Renal cortex interstitium (tissue), 11 donors: ENCODE measurements at regions not wholly inside any gene's neighbourhood (a gene's known extent, or its start where the extent isn't known, plus 50 kb on each side); places are given as distances from the start of the nearest gene placed in this dataset.

Experiments used
- DNase-seq, 11 donors: peaks; one replicate each; pipeline ENCODE4 v3.0.0-alpha.2; 2013; ENCODE audit warnings: low read depth in 9 of 11, low spot score in 4 of 11; ENCODE audit errors: extremely low read depth in 1 of 11

DNA sequence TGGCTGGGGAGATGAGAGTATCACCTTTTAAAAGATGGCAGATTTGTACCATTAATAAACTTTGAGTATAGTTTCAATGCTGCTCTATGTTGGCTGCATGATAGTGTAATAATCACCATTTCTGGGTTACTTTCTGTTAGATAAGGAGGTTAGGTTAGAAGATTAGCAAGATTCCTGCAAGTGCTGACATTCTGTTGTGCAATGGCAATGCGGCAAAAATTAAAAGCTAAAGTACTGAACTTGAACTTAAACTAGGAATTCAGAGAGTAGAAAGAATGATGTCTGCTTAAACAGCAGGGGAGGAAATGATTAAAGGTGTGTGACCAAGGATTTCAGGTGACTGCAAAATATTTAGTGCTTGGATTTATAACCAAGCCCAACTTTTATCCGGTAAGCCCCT, 399.8 kb upstream of the MON1B start:
- DNase-seq, result no peak

DNA sequence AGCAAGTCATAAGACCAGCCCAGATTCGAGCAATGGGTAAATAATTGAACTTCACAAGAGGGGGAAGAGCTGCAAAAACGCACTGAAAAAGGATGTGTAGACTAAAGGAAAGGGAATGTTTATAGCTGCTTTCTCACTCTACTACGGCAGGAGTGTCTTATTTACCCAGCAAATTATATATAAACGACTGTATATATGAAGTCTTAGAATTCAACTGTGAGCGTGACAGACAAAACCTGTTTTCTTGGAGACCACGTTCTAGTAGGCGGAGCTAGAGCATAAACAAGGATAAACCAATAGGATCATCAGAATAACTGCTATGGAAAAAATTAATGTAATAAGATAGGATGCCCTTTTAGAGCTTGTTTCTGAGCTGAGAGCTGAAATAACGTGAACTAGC, 394.6 kb upstream of the MON1B start:
- no peak for DNase-seq

DNA sequence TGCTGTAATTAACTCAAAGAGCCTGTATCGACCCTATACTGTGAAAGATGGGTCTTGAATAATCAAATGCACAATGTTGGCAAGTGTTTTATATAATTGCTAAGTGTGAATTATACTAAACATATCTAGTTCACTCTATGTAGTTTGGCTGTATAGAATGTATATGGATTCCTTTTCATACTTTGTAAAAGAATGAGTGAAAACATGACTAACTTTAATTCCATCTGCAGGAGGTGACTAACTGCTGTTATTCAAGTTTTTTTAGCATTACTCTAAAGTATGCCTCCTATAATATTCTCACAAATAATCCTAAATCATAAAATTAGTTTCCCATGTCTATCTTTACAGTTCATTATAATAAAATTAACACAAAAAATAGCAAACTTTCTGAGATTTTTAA, 394.0 kb upstream of the MON1B start:
- DNase-seq, result no peak

DNA sequence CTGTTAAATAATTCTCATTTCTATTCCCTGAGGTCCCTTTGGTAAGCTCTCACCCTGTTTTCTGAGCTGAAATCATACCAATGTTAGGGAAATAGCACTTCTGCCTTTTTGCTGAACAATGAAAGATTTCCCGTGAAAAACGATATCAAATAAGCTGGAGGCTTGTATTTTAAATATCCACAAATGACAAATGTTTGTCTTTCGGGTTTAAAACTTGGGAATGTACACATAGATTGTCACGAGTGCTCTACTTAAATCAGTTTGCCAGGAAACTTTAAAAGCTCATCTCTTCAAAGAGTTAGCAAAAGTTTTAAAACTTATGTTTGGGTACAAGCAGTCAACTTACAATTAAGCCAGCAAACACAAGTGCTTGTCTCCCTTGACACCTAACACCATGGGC, 393.5 kb upstream of the MON1B start:
- no peak for DNase-seq

DNA sequence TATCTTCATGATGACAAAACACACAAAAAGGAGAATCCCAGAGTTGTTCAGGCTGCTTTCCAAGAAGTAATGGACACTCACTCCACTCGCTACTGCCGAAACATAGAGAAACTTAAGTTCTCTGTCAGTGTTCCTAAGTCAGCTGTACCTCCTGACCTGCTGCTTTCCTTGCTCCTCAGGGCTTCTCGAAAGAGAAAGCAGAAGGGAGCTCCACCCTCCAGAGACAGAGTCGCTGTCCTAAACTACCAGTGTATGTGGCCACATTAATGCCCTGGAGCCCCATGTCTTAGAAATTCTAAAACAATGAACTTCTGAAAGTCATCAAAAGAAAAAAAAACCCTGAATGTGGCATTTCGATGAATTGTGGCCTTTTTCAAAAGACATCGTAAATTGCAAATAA, 390.8 kb upstream of the MON1B start:
- no peak for DNase-seq

DNA sequence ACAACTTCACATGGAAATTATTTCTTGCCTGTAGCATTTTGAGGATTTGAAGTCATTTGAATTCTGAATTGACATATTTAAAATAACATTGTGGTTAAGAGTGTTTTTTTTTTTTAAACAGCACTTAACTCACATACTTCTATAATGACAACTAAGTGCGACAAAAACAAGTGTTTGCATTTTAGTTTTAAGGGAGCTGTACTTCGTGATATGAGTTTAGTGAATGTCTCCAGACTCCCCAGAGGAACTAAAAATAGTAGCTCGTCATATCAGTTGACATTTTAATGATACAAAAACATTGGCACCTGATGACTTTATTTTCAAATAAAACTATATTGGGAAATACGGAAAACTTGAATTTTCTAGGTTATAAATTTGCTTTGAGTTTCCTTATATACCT, 389.6 kb upstream of the MON1B start:
- no peak for DNase-seq

DNA sequence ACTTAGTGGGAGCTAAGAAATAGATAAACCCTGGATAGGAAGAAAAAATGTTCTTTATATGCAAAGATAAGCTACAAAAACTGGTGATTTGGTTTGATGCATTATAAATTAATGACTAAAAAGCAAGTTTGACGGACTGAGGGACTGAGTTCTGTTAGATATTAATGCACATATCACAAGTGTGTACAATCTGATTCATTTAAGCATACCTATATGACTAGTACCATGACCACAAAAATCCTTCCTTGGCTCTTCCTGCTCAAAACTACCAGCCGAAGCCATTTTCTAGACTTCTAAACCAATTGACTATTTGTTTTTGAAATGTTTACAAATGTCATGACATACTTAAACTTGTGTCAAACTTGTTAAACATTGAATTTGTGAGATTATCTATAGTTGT, 374.5 kb upstream of the MON1B start:
- DNase-seq, result no peak

DNA sequence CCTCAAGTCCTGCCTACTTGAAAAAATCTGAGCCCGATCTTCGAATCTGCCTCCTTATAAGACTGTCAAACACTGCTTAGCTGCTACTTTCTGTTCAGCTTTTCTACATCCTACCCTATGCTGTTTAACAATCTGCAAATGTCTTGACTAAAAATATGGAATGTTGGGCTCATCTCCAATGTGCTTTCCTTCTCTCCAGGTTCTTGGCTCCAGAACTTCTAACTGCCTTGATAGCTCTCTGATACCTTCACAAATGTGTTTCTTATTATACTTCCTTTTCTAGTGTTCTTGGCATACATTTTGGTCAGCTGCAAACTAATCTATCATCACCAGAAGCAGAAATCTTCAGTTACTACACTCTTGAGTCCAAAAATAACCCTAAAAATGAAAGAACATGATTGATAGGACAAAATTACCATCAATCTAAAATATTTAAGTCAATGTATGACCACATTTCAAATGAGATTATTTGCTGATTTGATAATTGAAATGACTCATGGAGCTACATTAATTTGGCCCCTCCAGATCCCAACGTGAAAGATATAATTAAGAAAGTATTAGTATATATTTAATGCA, 372.3 kb upstream of the MON1B start:
- no peak for DNase-seq

DNA sequence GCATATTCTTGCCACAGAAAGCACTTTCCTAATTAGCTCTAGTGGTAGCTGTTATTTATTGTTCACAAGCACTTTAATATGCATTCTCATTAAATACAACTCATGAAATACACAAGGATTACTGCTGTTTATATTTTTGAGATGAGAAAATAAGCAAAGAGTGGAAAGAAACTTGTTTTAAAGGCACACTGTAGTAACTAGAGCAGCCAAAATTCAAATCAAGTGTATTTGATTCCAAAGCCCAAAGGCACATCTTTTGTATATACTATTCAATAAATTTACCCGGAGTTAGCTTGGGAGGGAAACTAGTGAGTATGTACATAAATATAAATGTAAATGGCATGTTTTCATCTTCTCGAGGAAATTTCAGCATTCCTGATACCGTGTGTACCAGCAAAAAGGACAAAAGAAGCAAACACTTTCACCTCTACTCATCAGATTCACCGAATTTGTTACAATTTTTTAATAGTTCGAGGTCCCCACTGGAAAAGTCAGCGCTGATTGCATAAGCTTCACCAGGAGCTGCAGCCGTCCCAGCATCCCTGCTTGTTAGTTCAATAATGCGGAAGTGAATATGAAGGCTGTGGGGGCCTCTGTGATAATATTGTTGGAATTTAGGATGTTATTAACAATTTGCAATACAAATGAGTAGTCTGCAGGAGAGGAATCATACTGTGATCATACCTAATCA, 371.6 kb upstream of the MON1B start:
- DNase-seq, result no peak

DNA sequence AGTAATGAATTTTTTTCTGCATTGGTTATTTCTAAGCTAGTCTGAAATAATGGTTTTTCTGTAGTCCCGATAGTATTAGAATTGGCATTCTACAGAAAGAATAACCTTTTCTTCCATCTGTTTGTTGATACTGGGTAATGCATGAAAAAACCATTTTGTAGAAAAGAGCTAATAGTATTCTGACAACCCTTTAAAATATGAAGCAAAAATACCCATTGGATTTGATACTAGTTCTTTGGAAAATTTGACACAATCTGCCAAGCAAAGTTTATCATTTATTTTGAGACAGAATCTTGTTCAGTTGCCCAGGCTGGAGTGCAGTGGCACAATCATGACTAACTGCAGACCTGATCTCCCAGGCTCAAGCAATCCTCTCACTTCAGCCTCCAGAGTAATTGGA, 366.8 kb upstream of the MON1B start:
- no peak for DNase-seq

DNA sequence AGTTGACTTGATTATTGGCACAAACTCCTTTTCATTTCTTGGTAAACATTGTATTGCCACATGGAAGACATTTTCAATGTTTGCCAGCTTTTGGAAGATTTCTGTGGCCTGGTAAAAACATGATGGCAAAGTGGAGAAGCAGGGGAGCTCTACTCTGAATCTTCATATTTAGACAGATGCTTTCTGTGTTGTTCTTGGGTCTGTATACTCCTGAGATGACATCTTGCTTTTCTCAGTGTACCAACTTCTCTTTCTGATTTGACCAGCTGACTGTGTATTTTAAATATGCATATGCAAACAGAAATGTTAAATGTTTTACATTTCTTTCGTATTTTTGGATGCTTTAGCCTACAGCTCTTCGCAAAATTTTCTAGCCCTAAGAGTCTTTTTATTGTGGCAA, 366.2 kb upstream of the MON1B start:
- DNase-seq, result no peak

DNA sequence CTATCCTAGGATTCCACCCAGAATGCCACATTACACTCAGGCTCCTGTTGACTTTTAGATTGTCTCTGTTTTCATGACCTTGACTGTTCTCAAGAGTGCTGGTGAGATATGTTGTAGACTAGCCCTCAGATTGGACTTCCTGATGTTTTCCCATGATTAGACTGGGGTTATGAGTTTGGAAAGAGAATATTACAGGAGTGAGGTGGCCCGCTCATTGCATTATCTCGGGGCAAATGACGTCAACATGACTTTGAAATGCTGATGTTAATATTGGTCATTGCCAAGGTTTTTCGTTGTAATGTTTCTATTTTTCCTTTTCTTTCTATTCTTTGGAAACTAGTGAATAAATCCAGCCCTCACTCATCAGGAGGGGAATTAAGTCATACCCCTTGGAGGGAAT, 355.7 kb upstream of the MON1B start:
- DNase-seq, result no peak

DNA sequence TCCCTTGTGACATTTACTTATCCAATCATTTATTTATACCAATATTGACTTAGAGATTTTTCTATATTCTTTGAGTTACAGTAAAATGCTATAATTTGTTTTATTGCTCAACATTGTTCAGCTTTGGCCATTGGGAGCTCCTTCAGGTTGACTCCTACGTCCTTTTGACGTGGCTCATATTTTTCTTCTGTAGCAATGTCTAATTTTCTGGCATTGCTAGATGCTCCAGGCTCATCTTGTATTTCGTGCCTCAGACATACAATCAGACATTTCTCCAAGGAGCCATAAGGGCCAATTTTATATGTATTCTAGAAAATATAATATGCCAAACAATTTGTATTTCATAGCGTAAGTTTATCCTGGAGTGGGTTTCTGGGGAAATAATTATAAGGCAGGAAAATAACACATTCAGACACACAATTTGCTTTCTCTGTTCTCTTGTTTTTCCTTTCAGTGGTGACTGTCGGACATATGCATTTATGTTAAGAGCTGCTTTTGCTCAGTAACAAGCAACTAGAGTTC, 355.1 kb upstream of the MON1B start:
- DNase-seq, result no peak

DNA sequence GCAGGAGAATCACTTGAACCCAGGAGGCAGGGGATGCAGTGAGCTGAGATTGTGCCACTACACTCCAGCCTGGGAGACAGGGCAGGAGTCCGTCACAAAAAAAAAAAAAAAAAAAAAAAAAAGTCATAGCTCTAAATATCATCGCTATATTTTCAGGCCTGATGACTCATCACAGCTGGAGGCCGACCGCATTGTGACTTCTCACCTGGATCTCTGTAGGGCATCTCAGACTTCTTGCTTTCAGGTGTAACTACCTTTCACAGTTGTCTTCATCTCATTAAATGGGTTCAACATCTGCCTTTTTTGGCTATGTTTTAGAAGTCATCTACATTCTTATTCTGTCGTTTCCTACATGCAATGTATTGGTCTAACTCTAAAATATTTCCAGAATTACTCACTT, 353.1 kb upstream of the MON1B start:
- DNase-seq, result no peak

DNA sequence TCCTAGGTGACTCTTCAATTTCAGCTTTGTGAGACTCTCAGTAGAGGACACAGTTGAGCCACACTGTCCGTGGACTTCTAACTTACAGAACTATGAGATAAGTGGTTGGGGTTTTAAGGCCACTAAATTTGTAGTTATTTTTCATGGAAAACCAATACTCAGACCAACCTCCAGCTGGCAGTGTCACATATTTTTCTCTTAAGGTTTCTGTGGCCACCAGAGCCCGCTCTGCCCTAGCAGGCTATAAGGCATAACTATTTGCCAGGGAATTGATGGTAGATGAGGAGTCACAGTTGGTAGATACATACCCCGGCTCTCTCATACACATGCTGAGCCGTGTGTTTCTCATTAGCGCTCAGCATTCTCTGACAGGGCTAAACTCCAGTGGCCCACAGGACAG, 336.8 kb upstream of the MON1B start:
- no peak for DNase-seq

DNA sequence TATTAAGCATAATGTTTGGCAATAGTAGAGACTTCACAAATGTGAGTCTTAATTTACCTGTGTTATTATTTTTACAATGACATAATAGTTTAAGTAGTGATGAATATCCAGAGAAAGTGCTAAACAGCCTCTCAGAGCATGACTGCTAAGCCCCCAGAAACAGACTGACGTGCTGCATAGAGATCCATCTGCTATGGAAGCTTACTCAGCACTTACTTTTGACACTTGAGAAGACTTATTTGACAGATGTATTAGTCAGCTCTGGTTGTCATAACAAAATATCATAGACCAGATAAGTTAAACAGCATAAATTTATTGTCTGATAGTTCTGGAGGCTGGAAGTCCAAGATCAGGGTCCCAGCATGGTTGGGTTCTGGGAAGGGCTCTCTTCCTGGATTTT, 334.9 kb upstream of the MON1B start:
- DNase-seq, result no peak

DNA sequence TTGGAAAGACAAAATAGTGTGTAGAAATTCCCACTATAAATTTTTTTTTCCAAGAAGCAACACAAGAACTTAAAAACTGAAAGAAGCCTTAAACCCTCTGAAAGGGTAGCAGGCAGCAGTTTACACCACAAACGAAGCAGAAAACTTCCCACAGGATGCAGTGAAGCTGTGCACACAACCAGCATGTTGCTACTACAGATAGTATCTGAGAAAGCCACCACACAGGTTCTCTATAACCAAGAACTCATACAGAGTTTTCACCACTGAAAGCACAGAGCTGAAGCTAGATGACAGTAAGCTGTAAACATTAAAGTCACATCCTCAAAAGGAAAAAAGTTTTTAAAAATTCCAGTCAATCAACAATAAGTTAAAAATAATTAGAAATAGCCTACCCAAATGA, 333.6 kb upstream of the MON1B start:
- DNase-seq, result no peak

DNA sequence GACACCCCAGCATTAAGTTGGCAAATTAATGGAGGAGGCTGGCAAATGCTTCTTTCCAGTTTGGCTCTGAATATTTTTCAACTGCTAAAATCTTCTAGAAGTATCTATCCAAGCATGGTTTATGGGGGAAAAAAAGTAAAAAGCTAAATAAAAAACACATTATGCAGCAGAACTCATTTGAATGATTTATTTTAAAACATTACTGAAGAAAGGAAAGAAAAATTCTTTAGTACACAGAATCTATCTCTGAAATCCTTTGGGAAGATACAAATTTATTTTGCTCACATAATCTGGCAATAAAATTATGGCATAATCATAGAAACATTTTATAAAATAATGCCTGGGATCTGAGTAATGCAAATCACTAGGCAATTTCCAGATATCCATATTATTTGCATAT, 328.1 kb upstream of the MON1B start:
- no peak for DNase-seq

DNA sequence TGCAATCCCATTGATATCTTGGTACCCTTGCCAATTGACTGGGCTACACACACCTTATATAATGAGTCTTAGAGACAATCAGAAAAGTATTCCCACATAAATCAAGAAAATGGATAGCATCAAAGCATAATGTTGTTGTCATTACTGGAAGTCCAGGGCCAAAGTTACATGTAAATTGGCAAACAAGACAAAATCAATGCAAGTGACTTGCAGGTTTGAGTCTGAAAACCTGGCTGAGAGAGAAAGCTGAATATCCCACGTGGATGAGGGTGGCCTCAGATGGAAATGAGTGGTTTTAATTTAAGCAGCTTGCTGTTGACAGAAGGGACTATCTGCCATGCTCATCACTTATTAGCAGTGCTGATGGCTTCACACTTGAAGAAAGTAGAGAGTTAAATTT, 324.0 kb upstream of the MON1B start:
- no peak for DNase-seq

DNA sequence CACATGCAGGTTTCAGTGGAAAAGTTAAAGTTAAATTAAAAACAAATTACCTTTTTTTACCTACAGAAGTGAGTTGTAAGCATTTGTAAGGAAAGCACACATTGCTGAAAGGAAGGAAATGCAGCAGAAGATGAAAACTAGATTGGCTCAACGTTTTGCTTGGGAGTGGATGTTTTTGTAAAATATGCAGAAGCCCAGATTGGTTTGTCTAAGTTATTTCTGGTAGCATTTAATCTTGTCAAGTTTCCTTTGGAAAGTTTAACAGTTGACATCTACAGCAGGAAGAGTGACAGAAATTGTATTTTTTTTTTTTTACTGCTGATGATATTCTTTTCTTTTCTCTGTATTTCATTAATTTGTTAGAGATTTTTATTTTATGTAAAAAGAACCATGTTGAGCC, 315.1 kb upstream of the MON1B start:
- no peak for DNase-seq

DNA sequence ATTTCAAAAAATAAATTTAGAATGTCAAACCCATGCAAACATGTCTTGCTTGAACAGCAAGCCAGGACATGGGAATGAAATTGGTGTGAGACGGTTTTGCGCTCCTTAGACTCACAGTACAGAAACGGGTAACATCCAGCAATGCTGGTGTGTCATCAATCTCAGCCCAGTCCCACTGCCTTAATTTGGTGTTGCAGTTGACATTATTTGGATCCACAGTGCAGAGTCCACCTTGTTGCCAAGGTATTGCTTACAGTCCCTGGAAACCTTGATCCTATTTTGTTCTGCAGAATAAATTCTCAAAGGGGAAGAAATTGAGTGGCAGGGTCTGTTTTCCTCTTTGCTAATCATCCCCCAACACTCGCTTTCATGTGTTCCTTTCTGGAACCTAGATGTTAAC, 311.6 kb upstream of the MON1B start:
- DNase-seq, result no peak
